MCF 10A (cell line): ENCODE measurements at regions not wholly inside any gene's neighbourhood (a gene's known extent, or its start where the extent isn't known, plus 50 kb on each side); places are given as distances from the start of the nearest gene placed in this dataset.

Source experiments
- BruUV-seq: library from RNA; stranded (reverse); fragments of 400-500 nt; replicated peaks from 2 replicates; lab custom pipeline; 2021; lab: Mats Ljungman, UMichigan
- CTCF ChIA-PET: fragments of 300-600 bp; sonication (Branson Sonifier 250); formaldehyde crosslinking; extraction: SDS; loops from one replicate; lab custom pipeline; 2021; ENCODE audit warnings: antibody characterized with exemption, inconsistent platforms; lab: Yijun Ruan, JAX
- POLR2A ChIA-PET: fragments of 300-600, 350-650 bp; sonication (Branson Sonifier 250); formaldehyde crosslinking; extraction: SDS; loops from one replicate; lab custom pipeline; 2020; ENCODE audit warnings: antibody characterized with exemption, inconsistent platforms; lab: Yijun Ruan, JAX
- DNase-seq: peaks from one replicate; pipeline ENCODE4 v3.0.0-alpha.2; 2018; ENCODE audit not compliant: unreplicated experiment
- H3K27ac Mint-ChIP-seq: one replicate; pipeline ENCODE4 v1.8.0; 2022; ENCODE audit warnings: mild to moderate bottlenecking, low read depth, mixed read lengths; ENCODE audit not compliant: unreplicated experiment
- H3K27me3 Mint-ChIP-seq: one replicate; pipeline ENCODE4 v1.8.0; 2022; ENCODE audit warnings: mixed read lengths; ENCODE audit not compliant: insufficient read depth, unreplicated experiment
- H3K36me3 Mint-ChIP-seq: one replicate; pipeline ENCODE4 v1.8.0; 2022; ENCODE audit warnings: mild to moderate bottlenecking, moderate library complexity, mixed read lengths; ENCODE audit not compliant: insufficient read depth, unreplicated experiment
- H3K4me1 Mint-ChIP-seq: one replicate; pipeline ENCODE4 v1.8.0; 2022; ENCODE audit warnings: mixed read lengths; ENCODE audit not compliant: insufficient read depth, unreplicated experiment
- H3K4me3 Mint-ChIP-seq: one replicate; pipeline ENCODE4 v1.8.0; 2022; ENCODE audit warnings: mild to moderate bottlenecking, moderate library complexity, mixed read lengths; ENCODE audit not compliant: unreplicated experiment
- H3K9me3 Mint-ChIP-seq: one replicate; pipeline ENCODE4 v1.8.0; 2022; ENCODE audit warnings: mixed read lengths; ENCODE audit not compliant: unreplicated experiment
- CTCF ChIP-seq: fragments of 200-600 bp; IDR thresholded peaks from one replicate; pipeline ENCODE4 v1.8.0; 2022; ENCODE audit warnings: antibody characterized with exemption, mild to moderate bottlenecking; ENCODE audit not compliant: unreplicated experiment
- intact Hi-C: fragments of 100-400 bp; cut with micrococcal nuclease; formaldehyde crosslinking; loops from 2 replicates; pipeline ENCODE4 v1.14.1; 2022

DNA sequence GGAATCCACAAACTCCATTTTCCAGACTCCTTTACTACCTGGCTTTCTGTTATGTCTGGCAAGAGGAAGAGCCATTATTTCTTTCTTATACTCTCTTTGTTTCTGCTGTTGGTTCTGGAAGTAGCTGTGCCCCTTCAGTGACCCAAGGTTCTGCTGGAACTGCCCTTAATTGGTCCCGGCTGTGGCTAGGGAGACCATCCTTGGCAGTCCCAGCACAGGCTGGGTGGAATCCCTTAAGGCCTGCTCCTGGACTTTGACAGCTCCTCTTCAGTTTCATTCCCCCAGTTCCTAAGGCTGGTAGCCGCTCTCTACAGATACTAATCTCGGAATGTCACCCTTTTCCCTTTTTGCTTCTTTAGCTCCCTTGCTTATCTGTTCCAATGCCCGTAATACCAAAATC is 81.9 kb upstream of the GLIS3 start:
- Mint-ChIP-seq H3K36me3 (no peaks in the 10 kb centered on the region), H3K27me3 (no peaks in the 10 kb centered on the region), H3K4me3 (no peak overlapping the region), H3K27ac (no peak overlapping the region), H3K9me3 (no peaks in the 10 kb centered on the region), H3K4me1 (no peaks in the 10 kb centered on the region)
- TF ChIP-seq CTCF: no peak
- POLR2A ChIA-PET: no interaction called here
- no TSS peak for BruUV-seq
- CTCF ChIA-PET: interaction anchor here (0.7 to 2.3 kb wide), 10 partner anchors 14 to 607 kb away, joined by 3 to 8 read pairs (median 3); no protein-coding TSS in a partner anchor
- intact Hi-C loops: loop anchor here (1.0 to 10.0 kb wide), 8 partner anchors 167 to 1211 kb away; partner anchors contain the start of genes PLPP6 and SPATA6L
- no peak for DNase-seq

GRCh38 chr9:4380406-4380805 is 80.5 kb upstream of the GLIS3 start:
- Mint-ChIP-seq H3K27me3 (peaks cover 8% of the 10 kb centered on the region), H3K4me1 (peaks cover 5% of the 10 kb centered on the region), H3K4me3 (no peak overlapping the region), H3K36me3 (no peaks in the 10 kb centered on the region), H3K9me3 (no peaks in the 10 kb centered on the region), H3K27ac (no peak overlapping the region)
- intact Hi-C loops: loop anchor here (5.0 to 10.0 kb wide), 5 partner anchors 284 to 1212 kb away; partner anchors contain the start of genes PLPP6 and SPATA6L
- POLR2A ChIA-PET: no interaction called here
- TF ChIP-seq CTCF: no peak
- DNase-seq: no peak
- CTCF ChIA-PET: interaction anchor here (0.6 to 5.8 kb wide), 5 partner anchors 13 to 944 kb away, joined by 3 to 40 read pairs (median 3); no protein-coding TSS in a partner anchor
- BruUV-seq: no TSS peak

DNA sequence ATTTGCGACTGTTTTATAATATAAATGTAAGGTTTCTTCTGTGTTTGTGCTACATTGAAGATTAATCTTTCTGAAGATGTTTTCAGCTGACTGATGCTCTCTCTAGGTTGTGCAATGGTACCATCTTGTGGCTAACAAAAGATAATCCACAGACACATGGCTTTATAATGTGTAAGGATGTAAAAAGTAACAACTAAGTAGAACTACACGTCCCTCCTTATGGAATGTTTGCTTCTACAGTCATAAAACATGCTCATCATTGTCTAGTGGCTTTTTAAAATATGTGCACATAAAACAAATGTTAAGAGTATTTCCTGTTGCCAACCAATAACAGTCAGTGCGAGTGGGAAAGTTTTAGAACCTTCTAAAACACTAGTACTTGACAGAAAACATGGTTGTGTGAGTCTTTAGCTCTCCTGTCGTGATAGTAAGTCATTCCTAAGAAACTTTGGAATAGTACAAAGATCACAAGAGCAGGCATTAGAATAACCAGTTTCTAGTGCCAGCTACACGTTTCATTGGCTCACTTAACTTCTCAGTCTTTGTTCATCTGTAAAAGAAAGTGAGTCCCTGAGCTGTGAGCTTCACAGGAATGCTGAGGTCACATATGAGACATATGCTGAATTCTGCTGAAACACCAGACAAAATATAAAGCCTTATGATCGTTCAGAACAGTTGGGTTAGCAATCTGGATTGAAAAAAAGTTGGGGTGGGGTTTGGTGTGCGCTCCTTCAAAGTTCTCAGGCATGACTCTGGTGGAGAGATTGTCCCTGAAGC is 75.7 kb upstream of the GLIS3 start:
- peaks cover 24% of the 10 kb centered on the region for H3K27me3 Mint-ChIP-seq
- H3K4me1 Mint-ChIP-seq: peaks cover 11% of the 10 kb centered on the region
- BruUV-seq: no TSS peak
- peak; percentile 54 for TF ChIP-seq CTCF
- CTCF ChIA-PET: interaction anchor here (0.5 to 5.8 kb wide), 25 partner anchors 8 to 1985 kb away, joined by 3 to 40 read pairs (median 4); no protein-coding TSS in a partner anchor
- POLR2A ChIA-PET: no interaction called here
- intact Hi-C loops: loop anchor here (1.0 to 10.0 kb wide), 4 partner anchors 61 to 1518 kb away; no protein-coding TSS in a partner anchor
- DNase-seq: peak; percentile 50
- no peak overlapping the region for H3K27ac Mint-ChIP-seq
- H3K36me3 Mint-ChIP-seq: no peaks in the 10 kb centered on the region
- no peak overlapping the region for H3K4me3 Mint-ChIP-seq
- H3K9me3 Mint-ChIP-seq: no peaks in the 10 kb centered on the region

- no peak for TF ChIP-seq CTCF
- CTCF ChIA-PET: interaction anchor here (6.7 kb wide), 1 partner anchor 56 kb away, joined by 120 read pairs; no protein-coding TSS in a partner anchor
- no peak overlapping the region for H3K27ac Mint-ChIP-seq
- POLR2A ChIA-PET: interaction anchor here (0.7 kb wide), 1 partner anchor 1682 kb away, joined by 3 read pairs; no protein-coding TSS in a partner anchor
- H3K9me3 Mint-ChIP-seq: no peaks in the 10 kb centered on the region
- H3K36me3 Mint-ChIP-seq: no peaks in the 10 kb centered on the region
- H3K4me3 Mint-ChIP-seq: no peak overlapping the region
- no TSS peak for BruUV-seq
- DNase-seq: peak; percentile 53
- peaks cover 24% of the 10 kb centered on the region for H3K27me3 Mint-ChIP-seq
- intact Hi-C loops: loop anchor here (10.0 kb wide), 1 partner anchor 1126 kb away; no protein-coding TSS in a partner anchor
- peaks cover 11% of the 10 kb centered on the region for H3K4me1 Mint-ChIP-seq
Measured at GRCh38 chr9:4371108-4371507, 71.2 kb upstream of the GLIS3 start.
